ENCODE measurements at regions not wholly inside any gene's neighbourhood (a gene's known extent, or its start where the extent isn't known, plus 50 kb on each side); places are given as distances from the start of the nearest gene placed in this dataset.

GRCh38 chr6:40293060-40293459 is 294.1 kb downstream of the LRFN2 start:
- ChIA-PET POLR2A (no interaction called here), CTCF (no interaction called here)
- H3K4me3 ChIP-seq (ENCODE audit: low read depth, low read length): no peak overlapping the region
- TF ChIP-seq CTCF (IDR thresholded peaks at IDR 0.05; ENCODE audit: insufficient read depth, low read length, missing control alignments): no peak
- no peak for DNase-seq (ENCODE audit: low read depth, low spot score)

GRCh38 chr6:40290816-40291215 is 296.3 kb downstream of the LRFN2 start:
- no peak for DNase-seq (ENCODE audit: low read depth, low spot score)
- TF ChIP-seq CTCF (IDR thresholded peaks at IDR 0.05; ENCODE audit: insufficient read depth, low read length, missing control alignments): no peak
- ChIA-PET POLR2A (no interaction called here), CTCF (no interaction called here)
- H3K4me3 ChIP-seq (ENCODE audit: low read depth, low read length): no peak overlapping the region

- no peak for TF ChIP-seq CTCF (IDR thresholded peaks at IDR 0.05; ENCODE audit: insufficient read depth, low read length, missing control alignments)
- ChIA-PET CTCF (no interaction called here), POLR2A (no interaction called here)
- no peak for DNase-seq (ENCODE audit: low read depth, low spot score)
- no peak overlapping the region for H3K4me3 ChIP-seq (ENCODE audit: low read depth, low read length)
Observed at GRCh38 chr6:40288919-40289318, 298.2 kb downstream of the LRFN2 start.

- ChIA-PET POLR2A (no interaction called here), CTCF (no interaction called here)
- no peak for TF ChIP-seq CTCF (IDR thresholded peaks at IDR 0.05; ENCODE audit: insufficient read depth, low read length, missing control alignments)
Observed at GRCh38 chr6:40287296-40287850, 299.8 kb downstream of the LRFN2 start.

GRCh38 chr6:40286721-40287120 is 300.4 kb downstream of the LRFN2 start:
- no peak overlapping the region for H3K4me3 ChIP-seq (ENCODE audit: low read depth, low read length)
- ChIA-PET CTCF (no interaction called here), POLR2A (no interaction called here)

More at GRCh38 chr6:40287296-40287850, 299.8 kb downstream of the LRFN2 start:
- DNase-seq (ENCODE audit: low read depth, low spot score): no peak
- H3K4me3 ChIP-seq (ENCODE audit: low read depth, low read length): no peak overlapping the region

GRCh38 chr6:40285996-40286395 is 301.2 kb downstream of the LRFN2 start:
- H3K4me3 ChIP-seq (ENCODE audit: low read depth, low read length): no peak overlapping the region
- DNase-seq (ENCODE audit: low read depth, low spot score): no peak
- no peak for TF ChIP-seq CTCF (IDR thresholded peaks at IDR 0.05; ENCODE audit: insufficient read depth, low read length, missing control alignments)
- CTCF ChIA-PET: no interaction called here
- POLR2A ChIA-PET: no interaction called here

More at GRCh38 chr6:40286721-40287120, 300.4 kb downstream of the LRFN2 start:
- DNase-seq (ENCODE audit: low read depth, low spot score): no peak
- TF ChIP-seq CTCF (IDR thresholded peaks at IDR 0.05; ENCODE audit: insufficient read depth, low read length, missing control alignments): no peak

Data from AG04449 (cell line).